IMR-90 (cell line): ENCODE measurements at regions not wholly inside any gene's neighbourhood (a gene's known extent, or its start where the extent isn't known, plus 50 kb on each side); places are given as distances from the start of the nearest gene placed in this dataset.

Experiments used
- ATAC-seq: fragments of 200-7000 bp; cut with Tn5 transposase; 2 replicates; pipeline ENCODE4 v1.9.1; 2020; ENCODE audit warnings: low read depth, mild to moderate bottlenecking, moderate library complexity
- BruUV-seq: library from RNA; stranded (reverse); fragments of 400-500 nt; replicated peaks from 2 replicates; lab custom pipeline; 2021; lab: Mats Ljungman, UMichigan
- CTCF ChIA-PET: fragments of 300-600 bp; formaldehyde crosslinking; extraction: SDS; loops from one replicate; lab custom pipeline; 2021; ENCODE audit warnings: antibody characterized with exemption; lab: Yijun Ruan, JAX
- POLR2A ChIA-PET: fragments of 300-600 bp; sonication (Branson Sonifier 250); formaldehyde crosslinking; loops from one replicate; lab custom pipeline; 2022; ENCODE audit warnings: antibody characterized with exemption; ENCODE audit not compliant: unreplicated experiment; lab: Charles Lee
- DNase-seq: peaks from one replicate; pipeline ENCODE4 v3.0.0; 2013
- H2AFZ ChIP-seq: replicated peaks from 2 replicates; pipeline ENCODE3; 2013; ENCODE audit warnings: low read length, mild to moderate bottlenecking; ENCODE audit not compliant: poor library complexity
- H2AK5ac ChIP-seq: 2 replicates; pipeline ENCODE4 v1.6.1; 2013; ENCODE audit warnings: low read depth, low read length, inconsistent platforms
- H2AK9ac ChIP-seq: replicated peaks from 2 replicates; pipeline ENCODE3; 2013; ENCODE audit warnings: mild to moderate bottlenecking, low read depth, low read length, moderate library complexity; ENCODE audit not compliant: poor library complexity
- H2BK120ac ChIP-seq: 2 replicates; pipeline ENCODE4 v1.6.1; 2013; ENCODE audit warnings: low read depth, low read length, inconsistent platforms
- H2BK15ac ChIP-seq: 3 replicates; pipeline ENCODE4 v1.6.1; 2013; ENCODE audit warnings: low read depth, low read length, inconsistent platforms
- H2BK20ac ChIP-seq: 2 replicates; pipeline ENCODE4 v1.6.1; 2013; ENCODE audit warnings: low read depth, mild to moderate bottlenecking, inconsistent platforms, low read length, moderate library complexity
- H2BK5ac ChIP-seq: 2 replicates; pipeline ENCODE4 v1.6.1; 2013; ENCODE audit warnings: mild to moderate bottlenecking, low read depth, low read length, inconsistent platforms; ENCODE audit not compliant: poor library complexity, severe bottlenecking
- H3K14ac ChIP-seq: replicated peaks from 2 replicates; pipeline ENCODE4 v1.6.1; 2013; ENCODE audit warnings: low read depth, low read length, inconsistent platforms
- H3K18ac ChIP-seq: 2 replicates; pipeline ENCODE4 v1.6.1; 2013; ENCODE audit warnings: low read depth, low read length, control low read depth
- H3K23ac ChIP-seq: 2 replicates; pipeline ENCODE4 v1.6.1; 2013; ENCODE audit warnings: low read depth, low read length, inconsistent platforms
- H3K27ac ChIP-seq: 2 replicates; pipeline ENCODE4 v1.5.1; 2013; ENCODE audit warnings: mild to moderate bottlenecking, control low read depth, low read length; ENCODE audit not compliant: insufficient read depth
- H3K27me3 ChIP-seq: 2 replicates; pipeline ENCODE4 v1.6.1; 2013; ENCODE audit warnings: low read length; ENCODE audit not compliant: control insufficient read depth, insufficient read depth
- H3K36me3 ChIP-seq: 2 replicates; pipeline ENCODE4 v1.6.1; 2013; ENCODE audit warnings: low read length, mixed read lengths; ENCODE audit not compliant: control insufficient read depth, insufficient read depth
- H3K4ac ChIP-seq: 2 replicates; pipeline ENCODE4 v1.6.1; 2013; ENCODE audit warnings: low read depth, low read length, inconsistent platforms
- H3K4me1 ChIP-seq: 2 replicates; pipeline ENCODE4 v1.6.1; 2013; ENCODE audit warnings: low read length, mixed read lengths; ENCODE audit not compliant: control insufficient read depth, insufficient read depth
- H3K4me2 ChIP-seq: 2 replicates; pipeline ENCODE4 v1.6.1; 2013; ENCODE audit warnings: low read depth, mild to moderate bottlenecking, control low read depth, low read length, moderate library complexity
- H3K4me3 ChIP-seq: 2 replicates; pipeline ENCODE4 v1.5.1; 2013; ENCODE audit warnings: low read depth, mild to moderate bottlenecking, control low read depth, low read length, moderate library complexity; ENCODE audit not compliant: insufficient read depth
- H3K56ac ChIP-seq: 2 replicates; pipeline ENCODE4 v1.6.1; 2013; ENCODE audit warnings: low read length, inconsistent platforms; ENCODE audit not compliant: insufficient read depth; ENCODE audit errors: extremely low read depth
- H3K79me1 ChIP-seq, 2 experiments: 2 replicates each; pipeline ENCODE4 v1.6.1; 2013; ENCODE audit warnings: low read length in 2 of 2, inconsistent platforms in 1 of 2, low read depth in 1 of 2
- H3K9ac ChIP-seq: 2 replicates; pipeline ENCODE4 v1.6.1; 2013; ENCODE audit warnings: low read depth, low read length, control low read depth
- H3K9me1 ChIP-seq: 2 replicates; pipeline ENCODE4 v1.6.1; 2013; ENCODE audit warnings: low read length, inconsistent platforms; ENCODE audit not compliant: insufficient read depth
- H3K9me3 ChIP-seq: 2 replicates; pipeline ENCODE4 v1.6.1; 2013; ENCODE audit warnings: low read length; ENCODE audit not compliant: control insufficient read depth, insufficient read depth
- H4K20me1 ChIP-seq: 2 replicates; pipeline ENCODE4 v1.6.1; 2013; ENCODE audit warnings: low read length, inconsistent platforms; ENCODE audit not compliant: insufficient read depth
- H4K5ac ChIP-seq: 2 replicates; pipeline ENCODE4 v1.6.1; 2013; ENCODE audit warnings: mild to moderate bottlenecking, low read depth, low read length, control low read depth
- H4K8ac ChIP-seq, 2 experiments: 2 replicates each; pipeline ENCODE4 v1.6.1; 2013; ENCODE audit warnings: low read depth in 2 of 2, low read length in 2 of 2, control low read depth in 1 of 2, inconsistent platforms in 1 of 2
- H4K91ac ChIP-seq: 2 replicates; pipeline ENCODE4 v1.6.1; 2013; ENCODE audit warnings: low read depth, low read length, inconsistent platforms; ENCODE audit not compliant: insufficient read depth
- BHLHE40 ChIP-seq: fragments of 150-350 bp; IDR thresholded peaks from 2 replicates; pipeline ENCODE4 v1.6.1; 2016; ENCODE audit warnings: mild to moderate bottlenecking, low read depth, low read length
- CEBPB ChIP-seq: IDR thresholded peaks from 2 replicates; pipeline ENCODE4 v1.6.1; 2012; ENCODE audit warnings: low read depth, low read length, improper control_type of control experiment
- FOS ChIP-seq: fragments of 150-350 bp; IDR thresholded peaks from 2 replicates; pipeline ENCODE4 v1.6.1; 2016; ENCODE audit warnings: low read depth, low read length
- NFE2L2 ChIP-seq: fragments of 150-350 bp; IDR thresholded peaks from 2 replicates; pipeline ENCODE4 v1.6.1; 2016; ENCODE audit warnings: low read depth, mild to moderate bottlenecking, low read length
- RAD21 ChIP-seq: IDR thresholded peaks from 2 replicates; pipeline ENCODE4 v1.6.1; 2012; ENCODE audit warnings: low read length, improper control_type of control experiment
- RCOR1 ChIP-seq: IDR thresholded peaks from 2 replicates; pipeline ENCODE4 v1.6.1; 2012; ENCODE audit warnings: mild to moderate bottlenecking, low read length, improper control_type of control experiment; ENCODE audit not compliant: insufficient replicate concordance
- RFX5 ChIP-seq: IDR thresholded peaks from 2 replicates; pipeline ENCODE4 v1.8.0; 2012; ENCODE audit warnings: low read depth, mild to moderate bottlenecking, low read length, moderate library complexity
- SMC3 ChIP-seq: fragments of 150-350 bp; IDR thresholded peaks from 2 replicates; pipeline ENCODE4 v1.6.1; 2016; ENCODE audit warnings: low read depth, mild to moderate bottlenecking, antibody characterized with exemption, low read length, moderate library complexity
- WGBS, 2 experiments: methylation state at CpG; one replicate each; pipeline versions ENCODE4 v1.1.5 to v1.1.7; 2013; ENCODE audit warnings: missing lambda C conversion rate in 2 of 2; ENCODE audit not compliant: insufficient read length in 1 of 2; ENCODE audit errors: extremely low coverage in 2 of 2; 5-methylcytosine and 5-hydroxymethylcytosine counted together
- dilution Hi-C: fragments of 300-500 bp; cut with HindIII; formaldehyde crosslinking; loops from one replicate; pipeline ENCODE4 v1.14.3; 2018; ENCODE audit warnings: low sequenced_read_pairs; ENCODE audit not compliant: unreplicated experiment
- in situ Hi-C: fragments of 300-500 bp; cut with MboI; formaldehyde crosslinking; loops from 3 replicates; pipeline ENCODE4 v1.14.3; 2019; ENCODE audit warnings: low sequenced_read_pairs, inconsistent platforms, mixed read lengths
- intact Hi-C: fragments of 100-400 bp; cut with micrococcal nuclease; formaldehyde crosslinking; loops from 2 replicates; pipeline ENCODE4 v1.10.0; 2022
- TF ChIP-seq, protein P1 (sequence below): fragments of 150-350 bp; IDR thresholded peaks from 2 replicates; pipeline ENCODE4 v1.6.1; 2016; ENCODE audit warnings: low read depth, mild to moderate bottlenecking, low read length, moderate library complexity, borderline replicate concordance

DNA sequence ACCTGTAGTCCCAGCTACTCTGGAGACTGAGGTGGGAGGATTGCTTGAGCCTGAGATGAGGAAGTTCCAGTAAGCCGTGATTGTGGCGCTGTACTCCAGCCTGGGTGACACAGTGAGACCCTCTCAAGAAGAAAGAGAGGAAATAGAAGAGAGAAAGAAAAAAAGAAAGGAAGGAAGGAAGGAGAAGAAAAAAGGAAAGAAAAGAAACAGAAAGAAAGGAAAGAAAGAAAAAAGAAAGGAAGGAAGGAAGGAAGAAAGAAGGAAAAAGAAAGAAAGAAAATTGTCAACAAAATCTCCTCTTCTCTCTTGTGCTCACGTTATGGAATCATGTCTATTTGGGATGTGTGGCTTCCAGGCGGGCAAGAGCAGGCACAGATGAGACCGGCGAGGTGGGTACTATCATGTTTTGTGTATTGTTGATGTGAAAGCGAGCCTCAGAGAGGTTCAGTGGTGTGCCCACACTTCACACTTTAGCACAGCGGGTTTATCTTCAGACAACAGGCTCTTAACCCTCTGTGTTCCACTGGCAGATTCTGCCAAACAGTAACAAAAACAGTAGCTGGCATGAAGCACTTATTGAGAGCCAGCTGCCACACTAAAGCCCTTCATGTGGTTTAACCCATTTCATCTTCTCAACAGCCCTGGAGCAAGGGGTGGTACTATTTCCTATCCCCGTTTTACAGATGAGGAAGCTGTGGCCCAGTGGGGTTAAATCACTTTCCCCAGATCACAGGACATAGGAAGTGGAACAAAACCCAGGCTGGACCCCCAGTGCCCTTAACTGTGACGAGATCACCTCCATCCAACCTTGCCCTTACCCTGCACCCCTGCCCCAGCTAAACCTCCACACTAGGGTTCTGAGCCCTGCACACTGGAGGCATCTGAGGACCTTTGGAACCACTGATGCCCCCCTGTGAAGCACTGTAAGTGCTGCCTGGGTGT is 94.7 kb upstream of the TARDBP start (continued):
- TF ChIP-seq RAD21: no peak

DNA sequence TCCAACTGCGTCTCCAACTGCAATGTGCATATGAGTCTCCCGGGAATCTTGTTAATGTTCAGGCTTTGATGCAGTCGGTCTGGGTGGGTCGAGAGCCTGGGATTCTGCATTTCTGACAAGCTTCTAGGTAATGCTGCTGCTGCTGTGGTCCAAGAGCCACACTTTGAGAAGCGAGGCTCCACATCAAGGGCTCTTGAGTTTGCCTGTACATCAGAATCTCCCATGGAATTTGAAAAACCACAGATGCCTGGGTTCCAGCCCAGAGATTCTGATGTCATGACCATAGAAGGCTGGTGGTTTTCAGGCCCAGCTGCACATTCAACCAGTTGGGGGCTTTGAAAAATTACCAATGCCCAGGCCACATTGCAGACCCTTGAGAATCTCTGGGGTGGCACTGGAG is 93.9 kb upstream of the TARDBP start:
- ChIA-PET POLR2A (no interaction called here), CTCF (interaction anchor here (0.6 to 1.8 kb wide), 3 partner anchors 24 to 319 kb away, joined by 3 to 6 read pairs (median 5); no protein-coding TSS in a partner anchor)
- WGBS, 2 experiments: 28% methylated on average over 5 of the region's 5 CpGs; no CpG with 5 or more reads in 1 of the 2 experiments
- Histone ChIP-seq H3K79me1 (no peaks in the 10 kb centered on the region), H3K14ac (no peak overlapping the region), H3K4me2 (no peak overlapping the region), H3K27me3 (peaks cover 28% of the 10 kb centered on the region), H3K23ac (no peak overlapping the region), H3K27ac (no peak overlapping the region), H2BK120ac (no peak overlapping the region), H3K9me1 (no peaks in the 10 kb centered on the region), H3K56ac (no peak overlapping the region), H3K4me3 (no peak overlapping the region), H4K91ac (no peak overlapping the region), H2AK9ac (no peak overlapping the region), H2BK20ac (no peak overlapping the region), H2AK5ac (no peak overlapping the region), H2BK15ac (no peak overlapping the region), H2AFZ (no peak overlapping the region), H3K9ac (no peak overlapping the region), H3K4me1 (no peaks in the 10 kb centered on the region), H3K4ac (no peak overlapping the region), H4K8ac (no peak overlapping the region), H4K5ac (no peak overlapping the region), H3K36me3 (no peaks in the 10 kb centered on the region), H3K18ac (no peak overlapping the region), H4K20me1 (no peaks in the 10 kb centered on the region), H2BK5ac (no peak overlapping the region), H3K9me3 (no peaks in the 10 kb centered on the region)
- ATAC-seq (peak; percentile 80), DNase-seq (peak; percentile 65)
- TF ChIP-seq RCOR1 (no peak), SMC3 (no peak), NFE2L2 (no peak), FOS (no peak), RAD21 (no peak), BHLHE40 (no peak), CEBPB (no peak), RFX5 (no peak)
- TF ChIP-seq, protein P1, sequence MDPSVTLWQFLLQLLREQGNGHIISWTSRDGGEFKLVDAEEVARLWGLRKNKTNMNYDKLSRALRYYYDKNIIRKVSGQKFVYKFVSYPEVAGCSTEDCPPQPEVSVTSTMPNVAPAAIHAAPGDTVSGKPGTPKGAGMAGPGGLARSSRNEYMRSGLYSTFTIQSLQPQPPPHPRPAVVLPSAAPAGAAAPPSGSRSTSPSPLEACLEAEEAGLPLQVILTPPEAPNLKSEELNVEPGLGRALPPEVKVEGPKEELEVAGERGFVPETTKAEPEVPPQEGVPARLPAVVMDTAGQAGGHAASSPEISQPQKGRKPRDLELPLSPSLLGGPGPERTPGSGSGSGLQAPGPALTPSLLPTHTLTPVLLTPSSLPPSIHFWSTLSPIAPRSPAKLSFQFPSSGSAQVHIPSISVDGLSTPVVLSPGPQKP: no peak
- no TSS peak for BruUV-seq
- dilution Hi-C loops: no loop called here
- in situ Hi-C loops: no loop called here
- intact Hi-C loops: no loop called here
